ENCODE measurements at regions not wholly inside any gene's neighbourhood (a gene's known extent, or its start where the extent isn't known, plus 50 kb on each side); places are given as distances from the start of the nearest gene placed in this dataset.

- POLR2A ChIA-PET: no interaction called here
- Histone ChIP-seq H3K4me3 (ENCODE audit: control insufficient read depth in 1 of 2, extremely low read depth in 1 of 2, low read length in 1 of 2) (no peak overlapping the region), H3K27ac (ENCODE audit: low read length) (no peak overlapping the region), H3K9me3 (no peaks in the 10 kb centered on the region), H3K4me1 (ENCODE audit: control insufficient read depth in 1 of 2, extremely low read depth in 1 of 2, insufficient read depth in 2 of 2, low read length in 2 of 2) (no peaks in the 10 kb centered on the region), H3K36me3 (ENCODE audit: control insufficient read depth in 2 of 2, extremely low read depth in 1 of 2, insufficient read depth in 1 of 2, low read length in 1 of 2) (no peaks in the 10 kb centered on the region), H3K27me3 (replicated peaks in 1 of 2; ENCODE audit: control insufficient read depth in 2 of 2, extremely low read depth in 1 of 2, insufficient read depth in 2 of 2, low read length in 1 of 2) (no peaks in the 10 kb centered on the region)
- H3K27me3 Mint-ChIP-seq: no peaks in the 10 kb centered on the region
- peaks cover 9 to 21% (median 12%) of the 10 kb centered on the region in 3 donors for H3K9me3 Mint-ChIP-seq
- no peaks in the 10 kb centered on the region for H3K36me3 Mint-ChIP-seq
- no peak overlapping the region for H3K27ac Mint-ChIP-seq
- CTCF ChIA-PET: no interaction called here
- DNase-seq: peak in 1 of 35 experiments; percentile 1
- peak in 1 of 4 experiments; percentile 35 for ATAC-seq (replicated peaks in 1 of 4)
- 0% methylated on average over 1 of the region's 3 CpGs for WGBS (ENCODE audit: insufficient coverage)
- no peak overlapping the region for H3K4me3 Mint-ChIP-seq
- H3K4me1 Mint-ChIP-seq: peaks cover 0 to 4% (median 0%) of the 10 kb centered on the region in 3 donors
Observed at GRCh38 chr21:17003763-17004373, 509.0 kb upstream of the CXADR start.

- no peaks in the 10 kb centered on the region for H3K27me3 Mint-ChIP-seq
- no peaks in the 10 kb centered on the region for H3K27me3 ChIP-seq (replicated peaks in 1 of 2; ENCODE audit: control insufficient read depth in 2 of 2, extremely low read depth in 1 of 2, insufficient read depth in 2 of 2, low read length in 1 of 2)
- WGBS (ENCODE audit: insufficient coverage): 20% methylated on average over 1 of the region's 2 CpGs
Observed at GRCh38 chr21:17032141-17032655, 480.6 kb upstream of the CXADR start.

DNA sequence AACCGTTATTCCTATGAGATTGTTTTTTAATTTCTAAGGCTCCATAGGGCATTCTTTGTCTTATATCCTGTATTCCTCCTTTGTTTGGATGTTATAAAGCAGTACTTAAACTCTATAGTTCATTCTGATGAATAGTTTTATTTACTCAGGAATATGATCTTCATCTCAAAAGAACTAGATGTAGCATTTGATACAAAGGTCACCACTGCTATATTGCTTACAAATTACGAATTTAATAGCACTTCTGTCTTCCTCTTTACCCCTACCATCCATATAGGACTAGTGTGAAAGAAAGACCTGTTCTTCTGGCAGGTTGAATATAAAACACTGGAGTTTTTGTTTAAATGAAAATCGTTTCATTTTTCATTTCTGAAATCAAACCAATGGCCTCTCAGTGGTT, 468.1 kb upstream of the CXADR start:
- Mint-ChIP-seq H3K4me1 (no peaks in the 10 kb centered on the region), H3K4me3 (no peak overlapping the region), H3K27me3 (no peaks in the 10 kb centered on the region), H3K36me3 (no peaks in the 10 kb centered on the region), H3K9me3 (peaks cover 9 to 23% (median 17%) of the 10 kb centered on the region in 3 donors), H3K27ac (no peak overlapping the region)
- Histone ChIP-seq H3K9me3 (no peaks in the 10 kb centered on the region), H3K27me3 (replicated peaks in 1 of 2; ENCODE audit: control insufficient read depth in 2 of 2, extremely low read depth in 1 of 2, insufficient read depth in 2 of 2, low read length in 1 of 2) (no peaks in the 10 kb centered on the region), H3K27ac (ENCODE audit: low read length) (no peak overlapping the region), H3K4me3 (ENCODE audit: control insufficient read depth in 1 of 2, extremely low read depth in 1 of 2, low read length in 1 of 2) (no peak overlapping the region), H3K4me1 (ENCODE audit: control insufficient read depth in 1 of 2, extremely low read depth in 1 of 2, insufficient read depth in 2 of 2, low read length in 2 of 2) (no peaks in the 10 kb centered on the region), H3K36me3 (ENCODE audit: control insufficient read depth in 2 of 2, extremely low read depth in 1 of 2, insufficient read depth in 1 of 2, low read length in 1 of 2) (no peaks in the 10 kb centered on the region)
- POLR2A ChIA-PET: no interaction called here
- CTCF ChIA-PET: no interaction called here
- no CpG with 5 or more reads among the region's 3 CpGs for WGBS (ENCODE audit: insufficient coverage)
- DNase-seq: no peak
- ATAC-seq (replicated peaks in 1 of 4): no peak

More at GRCh38 chr21:17032141-17032655, 480.6 kb upstream of the CXADR start:
- ChIA-PET POLR2A (no interaction called here), CTCF (no interaction called here)
- no peaks in the 10 kb centered on the region for H3K9me3 ChIP-seq
- H3K36me3 ChIP-seq (ENCODE audit: control insufficient read depth in 2 of 2, extremely low read depth in 1 of 2, insufficient read depth in 1 of 2, low read length in 1 of 2): no peaks in the 10 kb centered on the region
- Mint-ChIP-seq H3K4me3 (no peak overlapping the region), H3K4me1 (no peaks in the 10 kb centered on the region), H3K36me3 (no peaks in the 10 kb centered on the region), H3K27ac (no peak overlapping the region), H3K9me3 (peaks cover 7 to 17% (median 11%) of the 10 kb centered on the region in 3 donors)
- no peaks in the 10 kb centered on the region for H3K4me1 ChIP-seq (ENCODE audit: control insufficient read depth in 1 of 2, extremely low read depth in 1 of 2, insufficient read depth in 2 of 2, low read length in 2 of 2)
- DNase-seq (no peak), ATAC-seq (replicated peaks in 1 of 4) (no peak)
- H3K4me3 ChIP-seq (ENCODE audit: control insufficient read depth in 1 of 2, extremely low read depth in 1 of 2, low read length in 1 of 2): no peak overlapping the region
- H3K27ac ChIP-seq (ENCODE audit: low read length): no peak overlapping the region

DNA sequence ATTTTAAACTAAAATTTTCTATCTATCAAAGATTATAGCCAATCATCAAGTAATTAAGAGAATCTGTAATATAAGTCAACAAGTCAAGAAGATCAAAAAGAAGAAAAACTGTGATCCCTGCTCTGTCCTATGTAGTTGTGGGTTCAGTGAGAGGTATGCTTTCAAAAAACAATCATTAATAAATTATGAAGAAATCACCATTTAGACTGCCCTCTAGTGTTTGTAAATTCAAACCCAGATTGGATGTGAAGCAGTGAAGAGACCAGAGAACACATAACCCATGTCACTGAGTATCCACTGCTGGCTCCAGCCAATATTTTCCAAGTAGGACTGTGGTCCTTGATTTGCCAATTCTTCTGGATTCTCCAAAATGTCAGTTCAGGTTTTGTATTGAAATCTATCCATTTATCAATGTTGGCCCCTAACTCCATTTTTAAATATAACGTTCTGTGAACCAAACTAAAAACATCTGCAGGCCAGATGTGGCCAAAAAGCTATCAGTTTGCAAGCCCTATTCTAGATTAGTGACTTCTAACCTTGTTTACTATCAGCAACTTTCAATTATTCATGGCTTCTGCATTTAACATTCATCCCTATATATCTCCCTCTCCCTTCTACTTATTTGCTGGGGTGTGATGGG, 467.5 kb upstream of the CXADR start:
- H3K36me3 Mint-ChIP-seq: no peaks in the 10 kb centered on the region
- Histone ChIP-seq H3K27ac (ENCODE audit: low read length) (no peak overlapping the region), H3K9me3 (peaks cover 3% of the 10 kb centered on the region), H3K4me3 (ENCODE audit: control insufficient read depth in 1 of 2, extremely low read depth in 1 of 2, low read length in 1 of 2) (no peak overlapping the region), H3K27me3 (replicated peaks in 1 of 2; ENCODE audit: control insufficient read depth in 2 of 2, extremely low read depth in 1 of 2, insufficient read depth in 2 of 2, low read length in 1 of 2) (no peaks in the 10 kb centered on the region), H3K4me1 (ENCODE audit: control insufficient read depth in 1 of 2, extremely low read depth in 1 of 2, insufficient read depth in 2 of 2, low read length in 2 of 2) (no peaks in the 10 kb centered on the region), H3K36me3 (ENCODE audit: control insufficient read depth in 2 of 2, extremely low read depth in 1 of 2, insufficient read depth in 1 of 2, low read length in 1 of 2) (no peaks in the 10 kb centered on the region)
- no peak overlapping the region for H3K27ac Mint-ChIP-seq
- DNase-seq: no peak
- no peaks in the 10 kb centered on the region for H3K4me1 Mint-ChIP-seq
- no peaks in the 10 kb centered on the region for H3K27me3 Mint-ChIP-seq
- 44% methylated on average over 1 of the region's 1 CpG for WGBS (ENCODE audit: insufficient coverage)
- ChIA-PET CTCF (no interaction called here), POLR2A (no interaction called here)
- H3K9me3 Mint-ChIP-seq: peaks cover 9 to 23% (median 17%) of the 10 kb centered on the region in 3 donors
- ATAC-seq (replicated peaks in 1 of 4): no peak
- no peak overlapping the region for H3K4me3 Mint-ChIP-seq

GRCh38 chr21:17048974-17049373, 463.9 kb upstream of the CXADR start:
- Mint-ChIP-seq H3K27ac (no peak overlapping the region), H3K36me3 (no peaks in the 10 kb centered on the region), H3K4me1 (no peaks in the 10 kb centered on the region), H3K9me3 (peaks cover 4 to 9% (median 6%) of the 10 kb centered on the region in 3 donors), H3K4me3 (no peak overlapping the region), H3K27me3 (no peaks in the 10 kb centered on the region)
- CTCF ChIA-PET: no interaction called here
- H3K9me3 ChIP-seq: peaks cover 3% of the 10 kb centered on the region
- H3K36me3 ChIP-seq (ENCODE audit: control insufficient read depth in 2 of 2, extremely low read depth in 1 of 2, insufficient read depth in 1 of 2, low read length in 1 of 2): no peaks in the 10 kb centered on the region
- H3K27me3 ChIP-seq (replicated peaks in 1 of 2; ENCODE audit: control insufficient read depth in 2 of 2, extremely low read depth in 1 of 2, insufficient read depth in 2 of 2, low read length in 1 of 2): no peaks in the 10 kb centered on the region
- DNase-seq: no peak
- no peak overlapping the region for H3K4me3 ChIP-seq (ENCODE audit: control insufficient read depth in 1 of 2, extremely low read depth in 1 of 2, low read length in 1 of 2)
- H3K27ac ChIP-seq (ENCODE audit: low read length): no peak overlapping the region
- no peaks in the 10 kb centered on the region for H3K4me1 ChIP-seq (ENCODE audit: control insufficient read depth in 1 of 2, extremely low read depth in 1 of 2, insufficient read depth in 2 of 2, low read length in 2 of 2)
- no peak for ATAC-seq (replicated peaks in 1 of 4)
- POLR2A ChIA-PET: no interaction called here
- WGBS (ENCODE audit: insufficient coverage): 76% methylated on average over 3 of the region's 3 CpGs

DNA sequence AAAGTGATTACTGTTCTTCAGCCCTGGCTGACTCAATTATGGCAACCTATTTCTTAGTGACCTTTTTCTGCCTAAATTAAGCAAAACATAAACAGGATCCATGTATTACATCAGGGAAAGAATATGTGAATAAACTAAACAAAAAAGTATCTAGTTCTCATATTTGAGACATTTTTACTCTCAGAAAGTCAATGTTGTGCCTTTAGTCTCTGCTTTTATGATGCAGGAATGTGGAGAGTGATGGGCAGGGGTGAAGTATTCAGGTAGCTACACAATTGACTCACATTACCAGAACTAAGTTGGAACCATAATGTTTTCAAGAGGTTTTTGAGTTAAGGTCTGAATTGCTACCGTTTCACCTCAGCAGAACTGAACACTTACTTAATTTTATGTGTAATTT, 462.7 kb upstream of the CXADR start:
- no peaks in the 10 kb centered on the region for H3K27me3 Mint-ChIP-seq
- Histone ChIP-seq H3K4me1 (ENCODE audit: control insufficient read depth in 1 of 2, extremely low read depth in 1 of 2, insufficient read depth in 2 of 2, low read length in 2 of 2) (no peaks in the 10 kb centered on the region), H3K4me3 (ENCODE audit: control insufficient read depth in 1 of 2, extremely low read depth in 1 of 2, low read length in 1 of 2) (no peak overlapping the region), H3K27ac (ENCODE audit: low read length) (no peak overlapping the region), H3K36me3 (ENCODE audit: control insufficient read depth in 2 of 2, extremely low read depth in 1 of 2, insufficient read depth in 1 of 2, low read length in 1 of 2) (no peaks in the 10 kb centered on the region), H3K9me3 (peaks cover 3% of the 10 kb centered on the region), H3K27me3 (replicated peaks in 1 of 2; ENCODE audit: control insufficient read depth in 2 of 2, extremely low read depth in 1 of 2, insufficient read depth in 2 of 2, low read length in 1 of 2) (no peaks in the 10 kb centered on the region)
- H3K27ac Mint-ChIP-seq: no peak overlapping the region
- ChIA-PET CTCF (no interaction called here), POLR2A (no interaction called here)
- H3K9me3 Mint-ChIP-seq: peaks cover 4 to 9% (median 6%) of the 10 kb centered on the region in 3 donors
- no peak for DNase-seq
- no peaks in the 10 kb centered on the region for H3K4me1 Mint-ChIP-seq
- no peak overlapping the region for H3K4me3 Mint-ChIP-seq
- ATAC-seq (replicated peaks in 1 of 4): no peak
- no peaks in the 10 kb centered on the region for H3K36me3 Mint-ChIP-seq
- no CpG with 5 or more reads among the region's 1 CpG for WGBS (ENCODE audit: insufficient coverage)

Measured in T-cell (primary cell).